Mesendoderm (in vitro differentiated cells): ENCODE measurements at regions not wholly inside any gene's neighbourhood (a gene's known extent, or its start where the extent isn't known, plus 50 kb on each side); places are given as distances from the start of the nearest gene placed in this dataset.
A peak's percentile ranks its signal among the peaks of the same experiment; 100 is the strongest.

Experiments used
- DNase-seq: peaks from one replicate; pipeline ENCODE4 v3.0.0; 2013
- H2AK5ac ChIP-seq: 2 replicates; pipeline ENCODE4 v1.6.1; 2013; ENCODE audit warnings: low read length, inconsistent platforms
- H2BK120ac ChIP-seq: 2 replicates; pipeline ENCODE4 v1.6.1; 2013; ENCODE audit warnings: low read depth, mild to moderate bottlenecking, low read length, moderate library complexity, mixed read lengths
- H2BK15ac ChIP-seq: replicated peaks from 2 replicates; pipeline ENCODE4 v1.6.1; 2013; ENCODE audit warnings: low read depth, mild to moderate bottlenecking, moderate library complexity
- H2BK5ac ChIP-seq: 2 replicates; pipeline ENCODE4 v1.6.1; 2013; ENCODE audit warnings: low read length, inconsistent platforms
- H3K18ac ChIP-seq: 2 replicates; pipeline ENCODE4 v1.6.1; 2013; ENCODE audit warnings: mild to moderate bottlenecking, low read length, mixed read lengths
- H3K23ac ChIP-seq: one replicate; pipeline ENCODE4 v1.6.1; 2013; ENCODE audit warnings: low read length
- H3K27ac ChIP-seq: 2 replicates; pipeline ENCODE4 v1.5.1; 2013; ENCODE audit warnings: low read depth, mild to moderate bottlenecking, inconsistent platforms, low read length, moderate library complexity
- H3K27me3 ChIP-seq: 2 replicates; pipeline ENCODE4 v1.6.1; 2013; ENCODE audit warnings: low read length, control low read depth, mild to moderate bottlenecking, inconsistent platforms; ENCODE audit not compliant: insufficient read depth, poor library complexity
- H3K36me3 ChIP-seq: 2 replicates; pipeline ENCODE4 v1.6.1; 2013; ENCODE audit warnings: low read length, inconsistent platforms; ENCODE audit not compliant: control insufficient read depth, insufficient read depth
- H3K4ac ChIP-seq: one replicate; pipeline ENCODE4 v1.6.1; 2013; ENCODE audit warnings: low read depth, mild to moderate bottlenecking, low read length, moderate library complexity
- H3K4me1 ChIP-seq: 2 replicates; pipeline ENCODE4 v1.6.1; 2013; ENCODE audit warnings: low read depth, low read length, inconsistent platforms; ENCODE audit not compliant: control insufficient read depth
- H3K4me2 ChIP-seq: 2 replicates; pipeline ENCODE4 v1.6.1; 2013; ENCODE audit warnings: low read length
- H3K4me3 ChIP-seq: 2 replicates; pipeline ENCODE4 v1.5.1; 2013; ENCODE audit warnings: mild to moderate bottlenecking, low read length
- H3K56ac ChIP-seq: one replicate; pipeline ENCODE4 v1.6.1; 2013; ENCODE audit warnings: low read length
- H3K79me1 ChIP-seq: 2 replicates; pipeline ENCODE4 v1.6.1; 2013; ENCODE audit warnings: low read length, inconsistent platforms
- H3K79me2 ChIP-seq: 2 replicates; pipeline ENCODE4 v1.6.1; 2013; ENCODE audit warnings: mild to moderate bottlenecking, low read length; ENCODE audit not compliant: control insufficient read depth, insufficient read depth
- H3K9ac ChIP-seq: 2 replicates; pipeline ENCODE4 v1.6.1; 2013; ENCODE audit warnings: low read length, inconsistent platforms
- H4K5ac ChIP-seq: one replicate; pipeline ENCODE4 v1.6.1; 2013; ENCODE audit warnings: low read length
- H4K8ac ChIP-seq: one replicate; pipeline ENCODE4 v1.6.1; 2013; ENCODE audit warnings: low read depth, mild to moderate bottlenecking, control low read depth, low read length, moderate library complexity
- WGBS: extraction: QIAGEN DNeasy Blood & Tissue Kit; methylation state at CpG from one replicate; pipeline ENCODE4 v1.1.7; 2013; ENCODE audit warnings: low lambda C conversion rate, missing lambda C conversion rate; ENCODE audit not compliant: insufficient coverage; ENCODE audit errors: extremely low coverage; 5-methylcytosine and 5-hydroxymethylcytosine counted together

DNA sequence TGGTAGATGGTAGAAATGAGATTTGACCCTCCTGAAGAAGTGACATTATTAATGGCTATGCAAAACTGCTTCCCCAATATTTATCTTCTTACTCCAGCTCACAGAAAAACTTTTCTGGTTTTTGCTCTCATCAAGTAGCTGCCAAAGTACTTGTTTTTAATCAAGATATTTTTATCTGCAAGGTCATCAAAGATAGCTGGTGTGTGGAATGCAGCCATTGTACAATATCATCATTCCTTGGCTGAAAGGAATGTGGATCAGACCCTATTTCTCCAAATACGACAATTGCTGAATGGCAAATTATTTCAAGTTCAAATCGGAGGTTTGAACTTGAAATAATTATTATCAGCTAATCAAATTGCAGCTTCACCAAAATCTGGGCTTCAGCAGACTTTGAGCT lies 126.9 kb upstream of the SLC7A14 start:
- no peak for DNase-seq
- Histone ChIP-seq H3K79me1 (no peaks in the 10 kb centered on the region), H2BK15ac (no peak overlapping the region), H3K79me2 (no peaks in the 10 kb centered on the region), H3K18ac (no peak overlapping the region), H2AK5ac (no peak overlapping the region), H3K4me3 (no peak overlapping the region), H3K4me2 (no peak overlapping the region), H2BK5ac (no peak overlapping the region), H3K9ac (no peak overlapping the region), H3K4ac (no peak overlapping the region), H4K5ac (no peak overlapping the region), H3K36me3 (no peaks in the 10 kb centered on the region), H2BK120ac (no peak overlapping the region), H3K27me3 (no peaks in the 10 kb centered on the region), H3K56ac (no peak overlapping the region), H3K27ac (no peak overlapping the region), H3K23ac (no peak overlapping the region), H3K4me1 (no peaks in the 10 kb centered on the region), H4K8ac (no peak overlapping the region)
- no CpG with 5 or more reads among the region's 2 CpGs for WGBS

DNA sequence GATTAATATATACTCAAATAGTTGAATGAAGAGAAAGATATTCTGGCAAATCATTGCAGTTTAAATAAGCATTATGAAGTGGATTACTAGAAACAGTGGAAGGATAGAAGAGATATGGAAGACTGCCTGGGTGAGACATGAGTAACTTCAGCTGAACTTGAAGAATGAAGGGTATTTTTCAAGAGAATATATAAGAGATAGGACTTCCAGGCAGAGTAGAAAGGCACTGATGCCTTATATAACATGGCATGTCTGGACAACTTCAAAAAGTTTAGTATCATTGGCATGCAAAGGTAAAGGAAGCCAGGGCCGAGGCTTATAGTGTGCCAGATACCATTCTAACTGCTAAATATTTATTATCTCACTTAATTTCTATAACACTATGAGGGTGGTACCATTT lies 126.5 kb upstream of the SLC7A14 start:
- no peak overlapping the region for H3K18ac ChIP-seq
- H3K27me3 ChIP-seq = no peaks in the 10 kb centered on the region
- H4K5ac ChIP-seq = no peak overlapping the region
- no peaks in the 10 kb centered on the region for H3K79me2 ChIP-seq
- no peak overlapping the region for H3K4ac ChIP-seq
- no peaks in the 10 kb centered on the region for H3K4me1 ChIP-seq
- H3K4me3 ChIP-seq = no peak overlapping the region
- peak overlapping the region; percentile 96 for H2BK15ac ChIP-seq
- H3K9ac ChIP-seq = no peak overlapping the region
- WGBS = no CpG with 5 or more reads among the region's 1 CpG
- H3K36me3 ChIP-seq = no peaks in the 10 kb centered on the region
- H4K8ac ChIP-seq = no peak overlapping the region
- H3K56ac ChIP-seq = no peak overlapping the region
- H2BK120ac ChIP-seq = no peak overlapping the region
- DNase-seq = no peak
- no peak overlapping the region for H3K23ac ChIP-seq
- H3K79me1 ChIP-seq = no peaks in the 10 kb centered on the region
- H2BK5ac ChIP-seq = no peak overlapping the region
- no peak overlapping the region for H2AK5ac ChIP-seq
- H3K27ac ChIP-seq = no peak overlapping the region
- H3K4me2 ChIP-seq = no peak overlapping the region

DNA sequence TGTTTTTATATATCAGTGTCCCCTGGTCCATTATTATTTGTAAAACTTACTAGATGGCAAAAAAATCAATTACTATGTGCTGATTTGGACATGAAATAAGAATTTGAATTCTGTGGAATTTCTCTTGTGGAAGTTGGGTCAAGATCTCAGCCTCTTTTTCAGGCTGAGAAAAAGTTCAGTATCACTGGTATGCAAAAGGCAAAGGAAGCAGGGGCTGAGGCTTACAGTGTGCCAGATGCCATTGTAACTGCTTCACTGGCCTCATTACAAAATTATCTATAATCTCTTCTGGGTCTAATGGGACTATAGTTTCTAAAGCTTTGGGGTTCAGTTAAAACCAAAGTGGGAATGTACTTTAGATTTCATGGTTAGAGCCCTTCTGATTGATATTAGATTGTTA lies 125.9 kb upstream of the SLC7A14 start:
- Histone ChIP-seq H4K8ac (no peak overlapping the region), H2BK5ac (no peak overlapping the region), H3K9ac (no peak overlapping the region), H3K18ac (no peak overlapping the region), H3K36me3 (no peaks in the 10 kb centered on the region), H4K5ac (no peak overlapping the region), H3K4ac (no peak overlapping the region), H2BK15ac (no peak overlapping the region), H3K27me3 (no peaks in the 10 kb centered on the region), H2AK5ac (no peak overlapping the region), H3K56ac (no peak overlapping the region), H3K79me2 (no peaks in the 10 kb centered on the region), H2BK120ac (no peak overlapping the region), H3K27ac (no peak overlapping the region), H3K79me1 (no peaks in the 10 kb centered on the region), H3K4me1 (no peaks in the 10 kb centered on the region), H3K23ac (no peak overlapping the region), H3K4me2 (no peak overlapping the region), H3K4me3 (no peak overlapping the region)
- DNase-seq = no peak

DNA sequence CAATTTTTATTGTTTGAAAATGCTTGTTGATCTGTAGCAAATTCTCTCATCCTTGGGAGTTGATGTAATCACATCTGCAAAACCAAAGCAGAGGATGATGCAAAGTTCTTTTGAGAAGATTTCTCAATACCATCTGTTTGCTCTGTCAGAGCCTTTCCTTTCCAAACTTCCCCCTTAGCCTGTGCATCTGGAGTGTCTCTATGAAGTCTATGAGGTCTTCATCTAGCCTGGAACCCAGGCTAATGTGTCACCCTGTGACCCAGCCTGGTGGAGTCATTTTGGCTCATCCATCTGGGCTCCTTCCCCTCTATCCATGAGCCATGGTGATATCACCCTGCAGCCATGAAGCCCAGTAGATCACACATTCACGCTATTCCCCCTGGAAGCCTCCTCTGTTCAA lies 123.2 kb upstream of the SLC7A14 start:
- Histone ChIP-seq H3K27ac (no peak overlapping the region), H2BK15ac (no peak overlapping the region), H2BK5ac (no peak overlapping the region), H3K56ac (no peak overlapping the region), H3K36me3 (no peaks in the 10 kb centered on the region), H3K9ac (no peak overlapping the region), H3K4ac (no peak overlapping the region), H3K23ac (no peak overlapping the region), H3K4me1 (no peaks in the 10 kb centered on the region), H3K18ac (no peak overlapping the region), H2AK5ac (no peak overlapping the region), H2BK120ac (no peak overlapping the region), H3K4me3 (no peak overlapping the region), H4K8ac (no peak overlapping the region), H3K4me2 (no peak overlapping the region), H4K5ac (no peak overlapping the region), H3K79me1 (no peaks in the 10 kb centered on the region), H3K79me2 (no peaks in the 10 kb centered on the region), H3K27me3 (no peaks in the 10 kb centered on the region)
- no CpG with 5 or more reads among the region's 1 CpG for WGBS
- DNase-seq = no peak

DNA sequence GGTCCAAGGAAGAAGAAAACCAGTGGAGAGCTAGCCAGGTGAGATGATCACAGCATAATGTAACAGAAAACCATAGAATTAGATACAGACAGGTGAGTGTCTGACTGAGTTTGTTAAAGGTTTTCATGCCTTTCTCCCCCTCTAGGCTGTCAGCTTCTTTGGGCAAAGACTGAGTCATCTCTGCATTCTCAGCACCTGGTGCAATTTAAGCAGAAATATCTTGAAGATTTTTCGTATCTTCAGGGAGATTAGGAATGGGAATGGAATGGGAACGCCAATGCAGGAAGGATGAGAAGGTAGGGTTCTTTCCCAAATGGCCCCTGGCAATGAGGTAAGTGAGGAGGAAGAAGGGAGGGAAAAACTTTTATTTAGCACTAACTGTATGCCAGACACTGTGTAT lies 122.0 kb upstream of the SLC7A14 start:
- Histone ChIP-seq H2AK5ac (no peak overlapping the region), H4K8ac (no peak overlapping the region), H3K27ac (no peak overlapping the region), H3K4me2 (no peak overlapping the region), H3K79me2 (no peaks in the 10 kb centered on the region), H3K4ac (no peak overlapping the region), H2BK15ac (no peak overlapping the region), H3K36me3 (no peaks in the 10 kb centered on the region), H3K23ac (no peak overlapping the region), H3K56ac (no peak overlapping the region), H3K27me3 (no peaks in the 10 kb centered on the region), H3K4me1 (no peaks in the 10 kb centered on the region), H3K18ac (no peak overlapping the region), H2BK5ac (no peak overlapping the region), H3K4me3 (no peak overlapping the region), H4K5ac (no peak overlapping the region), H3K9ac (no peak overlapping the region), H2BK120ac (no peak overlapping the region), H3K79me1 (no peaks in the 10 kb centered on the region)
- WGBS = no CpG with 5 or more reads among the region's 2 CpGs
- peak; percentile 65 for DNase-seq

DNA sequence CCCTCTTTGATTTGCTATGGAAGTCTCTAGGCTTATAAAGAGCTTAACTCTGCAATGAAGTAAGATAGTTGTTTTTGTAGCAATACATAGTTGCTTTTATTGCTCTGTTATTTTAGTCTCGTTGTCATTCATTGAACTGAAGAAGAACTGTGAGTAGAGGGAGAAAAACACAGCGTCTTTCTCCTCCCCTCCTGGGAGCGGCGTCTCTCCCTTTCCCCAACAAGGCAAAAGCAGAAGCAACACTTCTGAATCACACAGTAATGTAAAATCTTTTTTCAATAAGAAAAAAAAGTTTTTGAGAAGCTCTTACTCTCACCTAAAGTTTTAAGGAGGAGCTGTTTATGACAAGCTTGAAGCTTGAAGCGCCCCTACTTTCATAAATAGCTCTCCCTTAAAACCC lies 119.3 kb upstream of the SLC7A14 start:
- Histone ChIP-seq H2AK5ac (no peak overlapping the region), H3K27me3 (no peaks in the 10 kb centered on the region), H3K36me3 (no peaks in the 10 kb centered on the region), H3K4me2 (no peak overlapping the region), H3K79me1 (no peaks in the 10 kb centered on the region), H3K79me2 (no peaks in the 10 kb centered on the region), H3K4me3 (no peak overlapping the region), H2BK120ac (no peak overlapping the region), H3K23ac (no peak overlapping the region), H3K56ac (no peak overlapping the region), H3K4me1 (no peaks in the 10 kb centered on the region), H2BK5ac (no peak overlapping the region), H2BK15ac (no peak overlapping the region), H4K8ac (peak overlapping the region; percentile 13), H4K5ac (no peak overlapping the region), H3K4ac (no peak overlapping the region), H3K27ac (no peak overlapping the region), H3K9ac (no peak overlapping the region), H3K18ac (no peak overlapping the region)
- WGBS = no CpG with 5 or more reads among the region's 5 CpGs
- DNase-seq = no peak
